Erythroblast (primary cell): ENCODE measurements at regions not wholly inside any gene's neighbourhood (a gene's known extent, or its start where the extent isn't known, plus 50 kb on each side); places are given as distances from the start of the nearest gene placed in this dataset.

Experiments
- GATA1 ChIP-seq: IDR thresholded peaks from 2 replicates; pipeline ENCODE4 v1.6.1; 2011; ENCODE audit warnings: low read depth, mild to moderate bottlenecking, control low read depth, low read length, moderate library complexity
- POLR2A ChIP-seq: IDR thresholded peaks from 2 replicates; pipeline ENCODE4 v1.6.1; 2011; ENCODE audit warnings: mild to moderate bottlenecking, low read length

- TF ChIP-seq POLR2A (no peak), GATA1 (no peak)
These were observed 1060.8 kb downstream of the FAT4 start for GRCh38 chr4:126375462-126376054.
